ENCODE measurements at regions not wholly inside any gene's neighbourhood (a gene's known extent, or its start where the extent isn't known, plus 50 kb on each side); places are given as distances from the start of the nearest gene placed in this dataset.

DNA sequence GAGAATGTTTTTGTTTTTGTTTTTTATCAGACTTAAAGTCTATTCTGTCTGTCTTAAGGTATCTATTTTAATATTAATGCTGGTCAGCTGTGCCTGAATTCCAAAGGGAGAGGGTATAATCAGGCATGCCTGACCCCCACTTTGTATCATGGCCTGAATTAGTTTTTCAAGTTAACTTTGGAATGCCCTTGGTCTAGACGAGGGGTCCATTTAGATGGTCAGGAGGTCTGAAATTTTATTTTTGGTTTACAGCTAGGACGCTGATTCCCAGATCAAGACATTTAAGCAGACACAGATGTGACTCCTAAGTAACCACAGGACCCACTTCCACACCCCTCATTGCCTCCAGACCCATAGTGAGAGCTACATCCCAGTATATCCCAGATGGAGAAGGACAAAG is 189.5 kb downstream of the ARHGAP12 start:
- Histone ChIP-seq H3K27me3 (ENCODE audit: insufficient read depth) (no peaks in the 10 kb centered on the region), H3K27ac (ENCODE audit: low read depth) (no peak overlapping the region), H4K20me1 (replicated peaks; ENCODE audit: insufficient read depth) (no peaks in the 10 kb centered on the region), H3K79me2 (replicated peaks; ENCODE audit: insufficient read depth) (no peaks in the 10 kb centered on the region), H3F3A (replicated peaks; ENCODE audit: low read depth) (no peaks in the 10 kb centered on the region), H2AFZ (no peak overlapping the region), H3K9me2 (ENCODE audit: insufficient read depth) (peaks cover 12% of the 10 kb centered on the region), H3K36me3 (ENCODE audit: insufficient read depth) (no peaks in the 10 kb centered on the region), H3K4me3 (no peak overlapping the region), H3K4me2 (no peak overlapping the region), H3K4me1 (ENCODE audit: insufficient read depth) (no peaks in the 10 kb centered on the region)
- no peaks in the 10 kb centered on the region for H3K4me1 Mint-ChIP-seq
- TF ChIP-seq REST (IDR thresholded peaks at IDR 0.05; ENCODE audit: unreplicated experiment) (no peak), ZNF114 (CRISPR knock-in tag; IDR thresholded peaks at IDR 0.05) (no peak), EZH2 (IDR thresholded peaks at IDR 0.05; ENCODE audit: low read depth, unreplicated experiment) (no peak), JUNB (IDR thresholded peaks at IDR 0.05; ENCODE audit: unreplicated experiment) (no peak), STAT1 (IDR thresholded peaks at IDR 0.05; ENCODE audit: unreplicated experiment) (no peak), CREB1 (CRISPR knock-in tag; IDR thresholded peaks at IDR 0.05; ENCODE audit: low read depth) (no peak), ZNF331 (CRISPR knock-in tag; IDR thresholded peaks at IDR 0.05; ENCODE audit: low read depth) (no peak), POLR2AphosphoS5 (IDR thresholded peaks at IDR 0.05; ENCODE audit: low read depth) (no peak), ETS1 (IDR thresholded peaks at IDR 0.05) (no peak), EZH2phosphoT487 (IDR thresholded peaks at IDR 0.05; ENCODE audit: unreplicated experiment) (no peak), NANOG (IDR thresholded peaks at IDR 0.05; ENCODE audit: borderline replicate concordance) (no peak)
- TF ChIP-seq, protein P1, sequence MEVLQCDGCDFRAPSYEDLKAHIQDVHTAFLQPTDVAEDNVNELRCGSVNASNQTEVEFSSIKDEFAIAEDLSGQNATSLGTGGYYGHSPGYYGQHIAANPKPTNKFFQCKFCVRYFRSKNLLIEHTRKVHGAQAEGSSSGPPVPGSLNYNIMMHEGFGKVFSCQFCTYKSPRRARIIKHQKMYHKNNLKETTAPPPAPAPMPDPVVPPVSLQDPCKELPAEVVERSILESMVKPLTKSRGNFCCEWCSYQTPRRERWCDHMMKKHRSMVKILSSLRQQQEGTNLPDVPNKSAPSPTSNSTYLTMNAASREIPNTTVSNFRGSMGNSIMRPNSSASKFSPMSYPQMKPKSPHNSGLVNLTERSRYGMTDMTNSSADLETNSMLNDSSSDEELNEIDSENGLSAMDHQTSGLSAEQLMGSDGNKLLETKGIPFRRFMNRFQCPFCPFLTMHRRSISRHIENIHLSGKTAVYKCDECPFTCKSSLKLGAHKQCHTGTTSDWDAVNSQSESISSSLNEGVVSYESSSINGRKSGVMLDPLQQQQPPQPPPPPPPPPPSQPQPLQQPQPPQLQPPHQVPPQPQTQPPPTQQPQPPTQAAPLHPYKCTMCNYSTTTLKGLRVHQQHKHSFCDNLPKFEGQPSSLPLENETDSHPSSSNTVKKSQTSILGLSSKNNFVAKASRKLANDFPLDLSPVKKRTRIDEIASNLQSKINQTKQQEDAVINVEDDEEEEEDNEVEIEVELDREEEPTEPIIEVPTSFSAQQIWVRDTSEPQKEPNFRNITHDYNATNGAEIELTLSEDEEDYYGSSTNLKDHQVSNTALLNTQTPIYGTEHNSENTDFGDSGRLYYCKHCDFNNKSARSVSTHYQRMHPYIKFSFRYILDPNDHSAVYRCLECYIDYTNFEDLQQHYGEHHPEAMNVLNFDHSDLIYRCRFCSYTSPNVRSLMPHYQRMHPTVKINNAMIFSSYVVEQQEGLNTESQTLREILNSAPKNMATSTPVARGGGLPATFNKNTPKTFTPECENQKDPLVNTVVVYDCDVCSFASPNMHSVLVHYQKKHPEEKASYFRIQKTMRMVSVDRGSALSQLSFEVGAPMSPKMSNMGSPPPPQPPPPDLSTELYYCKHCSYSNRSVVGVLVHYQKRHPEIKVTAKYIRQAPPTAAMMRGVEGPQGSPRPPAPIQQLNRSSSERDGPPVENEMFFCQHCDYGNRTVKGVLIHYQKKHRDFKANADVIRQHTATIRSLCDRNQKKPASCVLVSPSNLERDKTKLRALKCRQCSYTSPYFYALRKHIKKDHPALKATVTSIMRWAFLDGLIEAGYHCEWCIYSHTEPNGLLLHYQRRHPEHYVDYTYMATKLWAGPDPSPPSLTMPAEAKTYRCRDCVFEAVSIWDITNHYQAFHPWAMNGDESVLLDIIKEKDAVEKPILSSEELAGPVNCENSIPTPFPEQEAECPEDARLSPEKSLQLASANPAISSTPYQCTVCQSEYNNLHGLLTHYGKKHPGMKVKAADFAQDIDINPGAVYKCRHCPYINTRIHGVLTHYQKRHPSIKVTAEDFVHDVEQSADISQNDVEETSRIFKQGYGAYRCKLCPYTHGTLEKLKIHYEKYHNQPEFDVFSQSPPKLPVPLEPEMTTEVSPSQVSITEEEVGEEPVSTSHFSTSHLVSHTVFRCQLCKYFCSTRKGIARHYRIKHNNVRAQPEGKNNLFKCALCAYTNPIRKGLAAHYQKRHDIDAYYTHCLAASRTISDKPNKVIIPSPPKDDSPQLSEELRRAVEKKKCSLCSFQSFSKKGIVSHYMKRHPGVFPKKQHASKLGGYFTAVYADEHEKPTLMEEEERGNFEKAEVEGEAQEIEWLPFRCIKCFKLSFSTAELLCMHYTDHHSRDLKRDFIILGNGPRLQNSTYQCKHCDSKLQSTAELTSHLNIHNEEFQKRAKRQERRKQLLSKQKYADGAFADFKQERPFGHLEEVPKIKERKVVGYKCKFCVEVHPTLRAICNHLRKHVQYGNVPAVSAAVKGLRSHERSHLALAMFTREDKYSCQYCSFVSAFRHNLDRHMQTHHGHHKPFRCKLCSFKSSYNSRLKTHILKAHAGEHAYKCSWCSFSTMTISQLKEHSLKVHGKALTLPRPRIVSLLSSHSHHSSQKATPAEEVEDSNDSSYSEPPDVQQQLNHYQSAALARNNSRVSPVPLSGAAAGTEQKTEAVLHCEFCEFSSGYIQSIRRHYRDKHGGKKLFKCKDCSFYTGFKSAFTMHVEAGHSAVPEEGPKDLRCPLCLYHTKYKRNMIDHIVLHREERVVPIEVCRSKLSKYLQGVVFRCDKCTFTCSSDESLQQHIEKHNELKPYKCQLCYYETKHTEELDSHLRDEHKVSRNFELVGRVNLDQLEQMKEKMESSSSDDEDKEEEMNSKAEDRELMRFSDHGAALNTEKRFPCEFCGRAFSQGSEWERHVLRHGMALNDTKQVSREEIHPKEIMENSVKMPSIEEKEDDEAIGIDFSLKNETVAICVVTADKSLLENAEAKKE (CRISPR knock-in tag; IDR thresholded peaks at IDR 0.05): no peak
- TF ChIP-seq, protein P2, sequence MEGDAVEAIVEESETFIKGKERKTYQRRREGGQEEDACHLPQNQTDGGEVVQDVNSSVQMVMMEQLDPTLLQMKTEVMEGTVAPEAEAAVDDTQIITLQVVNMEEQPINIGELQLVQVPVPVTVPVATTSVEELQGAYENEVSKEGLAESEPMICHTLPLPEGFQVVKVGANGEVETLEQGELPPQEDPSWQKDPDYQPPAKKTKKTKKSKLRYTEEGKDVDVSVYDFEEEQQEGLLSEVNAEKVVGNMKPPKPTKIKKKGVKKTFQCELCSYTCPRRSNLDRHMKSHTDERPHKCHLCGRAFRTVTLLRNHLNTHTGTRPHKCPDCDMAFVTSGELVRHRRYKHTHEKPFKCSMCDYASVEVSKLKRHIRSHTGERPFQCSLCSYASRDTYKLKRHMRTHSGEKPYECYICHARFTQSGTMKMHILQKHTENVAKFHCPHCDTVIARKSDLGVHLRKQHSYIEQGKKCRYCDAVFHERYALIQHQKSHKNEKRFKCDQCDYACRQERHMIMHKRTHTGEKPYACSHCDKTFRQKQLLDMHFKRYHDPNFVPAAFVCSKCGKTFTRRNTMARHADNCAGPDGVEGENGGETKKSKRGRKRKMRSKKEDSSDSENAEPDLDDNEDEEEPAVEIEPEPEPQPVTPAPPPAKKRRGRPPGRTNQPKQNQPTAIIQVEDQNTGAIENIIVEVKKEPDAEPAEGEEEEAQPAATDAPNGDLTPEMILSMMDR (conservative IDR thresholded peaks at IDR 0.05; ENCODE audit: low read depth in 2 of 2): no peak
- H3K36me3 Mint-ChIP-seq (ENCODE audit: low read depth): peaks cover 6% of the 10 kb centered on the region
- ATAC-seq (no peak), DNase-seq (ENCODE audit: low spot score) (no peak)
- no peaks in the 10 kb centered on the region for H3K27me3 Mint-ChIP-seq (ENCODE audit: insufficient read depth, low read depth, poor library complexity)
- H3K27ac Mint-ChIP-seq: no peak overlapping the region
- H3K9me3 Mint-ChIP-seq: peaks cover 9% of the 10 kb centered on the region
- no peak overlapping the region for H3K4me3 Mint-ChIP-seq

Measured in GM23338 (cell line).